CD4-positive, alpha-beta T cell treated with Interleukin-17A for 1 hour (primary cell): ENCODE measurements at regions not wholly inside any gene's neighbourhood (a gene's known extent, or its start where the extent isn't known, plus 50 kb on each side); places are given as distances from the start of the nearest gene placed in this dataset.

Source experiments
- DNase-seq: peaks from one replicate; pipeline ENCODE4 v3.0.0-alpha.2; 2020

DNA sequence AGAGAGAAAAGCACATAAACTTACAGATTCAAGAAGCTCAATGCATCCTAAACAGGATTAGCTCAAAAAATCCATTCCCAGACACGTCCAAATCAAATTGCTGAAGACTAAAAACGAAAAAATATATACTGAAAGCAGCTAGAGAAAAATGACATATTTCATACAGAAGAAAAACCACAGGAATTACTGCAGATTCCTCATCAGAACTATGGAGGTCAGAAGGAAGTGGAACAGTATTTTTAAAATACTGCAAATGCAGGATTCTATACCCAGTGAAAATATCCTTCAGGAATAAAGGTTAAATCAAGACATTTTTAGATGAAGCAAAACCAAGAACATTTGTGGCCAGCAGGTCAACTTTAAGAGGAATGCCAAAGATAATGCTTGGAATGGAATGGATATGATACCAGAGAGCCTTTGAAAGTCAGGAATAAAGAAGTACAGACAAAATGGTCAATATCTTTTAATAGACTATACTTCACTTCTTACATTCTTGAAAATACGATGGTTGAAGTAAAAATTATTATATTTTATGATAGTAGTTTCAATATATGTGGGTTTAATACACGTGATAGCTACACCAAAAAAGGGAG lies 352.9 kb downstream of the CTTN start:
- DNase-seq: no peak

DNA sequence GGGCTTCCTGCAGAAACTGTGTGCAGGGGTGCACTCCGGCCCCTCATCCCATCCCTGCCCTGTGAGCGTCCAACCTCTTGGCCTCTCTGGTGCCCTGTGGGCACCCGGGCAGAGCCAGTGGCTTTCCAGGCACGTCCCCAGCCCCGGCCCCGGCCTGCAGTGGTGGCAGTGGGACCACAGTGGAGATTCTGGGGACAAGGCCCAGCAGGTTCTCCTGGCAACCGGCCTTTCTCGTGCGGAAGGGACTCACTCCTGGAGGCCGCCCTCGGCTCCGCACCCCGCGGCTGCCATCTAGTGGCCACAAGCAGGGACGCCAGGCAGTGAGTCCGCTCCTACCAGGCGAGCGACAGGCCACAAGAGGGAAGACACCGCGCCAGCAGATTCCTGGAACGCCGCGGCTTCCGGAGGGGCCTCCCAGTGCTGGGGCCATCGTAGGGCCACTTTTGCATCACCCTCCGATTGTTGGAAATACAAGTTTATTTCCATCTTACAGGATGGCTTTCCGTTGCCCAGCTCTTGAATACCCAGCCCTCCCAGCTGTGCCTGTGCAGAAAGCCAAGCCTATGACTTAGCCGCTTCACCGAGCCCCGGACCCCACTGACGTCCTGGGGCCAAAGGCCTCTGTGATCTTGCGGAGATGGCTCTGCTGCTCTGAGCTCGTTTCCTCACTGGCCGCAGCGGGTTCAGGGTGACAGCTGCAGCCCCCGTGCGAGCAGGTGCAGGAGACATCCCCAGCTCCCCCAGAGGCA lies 357.3 kb downstream of the CTTN start:
- DNase-seq: peak; percentile 38

DNA sequence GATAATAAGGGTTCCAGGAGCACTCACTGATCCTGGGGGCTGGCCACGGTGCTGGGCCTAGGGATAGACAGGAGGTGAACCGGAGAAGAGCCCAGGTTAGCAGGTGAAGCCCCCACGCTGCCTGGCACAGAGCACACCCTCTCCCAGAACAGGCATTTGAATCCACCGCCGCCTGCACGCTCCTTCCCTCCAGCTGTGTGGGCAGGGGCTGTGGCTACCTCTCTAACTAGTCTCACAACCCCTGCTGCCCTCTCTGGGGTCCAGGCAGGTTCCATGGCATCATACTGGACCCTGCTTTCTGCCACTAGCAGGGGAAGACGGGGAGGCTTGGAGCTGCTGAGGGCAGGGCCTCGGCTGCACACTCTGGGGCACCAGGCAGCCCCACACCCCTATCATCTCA lies 358.0 kb downstream of the CTTN start:
- no peak for DNase-seq

DNA sequence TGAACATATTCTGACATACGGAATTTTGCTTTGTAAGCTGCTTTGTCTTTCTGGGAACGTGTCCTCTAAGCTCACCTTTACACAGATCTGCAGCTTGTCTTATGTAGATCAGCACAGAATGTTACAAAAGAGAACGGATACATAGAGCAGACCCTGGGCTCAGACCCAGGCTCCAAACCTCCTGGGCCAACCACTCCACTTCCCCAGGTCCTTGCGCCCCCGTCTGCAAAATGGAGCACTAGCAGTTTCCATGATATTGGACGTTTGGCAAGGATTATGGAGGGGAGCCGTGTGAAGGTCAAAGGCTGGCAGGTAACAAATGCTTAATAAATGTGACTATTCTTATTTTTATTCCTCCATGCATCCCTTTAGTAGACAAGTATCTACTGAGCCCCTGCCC lies 358.4 kb downstream of the CTTN start:
- no peak for DNase-seq

DNA sequence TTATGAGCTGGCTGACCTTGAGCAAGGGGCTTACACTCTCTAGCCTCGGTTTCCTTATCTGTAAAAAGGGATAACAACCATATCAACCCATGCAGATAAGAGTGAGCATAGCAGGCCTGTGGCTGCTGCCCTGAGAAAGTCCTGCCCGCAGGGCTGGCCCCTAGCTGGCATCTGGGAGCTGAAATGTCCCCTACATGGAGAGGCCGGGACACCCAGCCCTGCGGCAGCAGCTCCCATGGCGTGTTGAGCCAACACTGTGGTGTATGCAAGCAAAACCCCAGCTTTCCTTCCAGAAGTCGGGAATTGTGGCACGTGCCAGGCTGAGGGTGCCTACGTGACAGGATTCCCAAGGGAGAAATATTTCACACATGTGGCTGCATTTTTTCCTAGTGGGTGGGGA lies 358.9 kb downstream of the CTTN start:
- DNase-seq: no peak

DNA sequence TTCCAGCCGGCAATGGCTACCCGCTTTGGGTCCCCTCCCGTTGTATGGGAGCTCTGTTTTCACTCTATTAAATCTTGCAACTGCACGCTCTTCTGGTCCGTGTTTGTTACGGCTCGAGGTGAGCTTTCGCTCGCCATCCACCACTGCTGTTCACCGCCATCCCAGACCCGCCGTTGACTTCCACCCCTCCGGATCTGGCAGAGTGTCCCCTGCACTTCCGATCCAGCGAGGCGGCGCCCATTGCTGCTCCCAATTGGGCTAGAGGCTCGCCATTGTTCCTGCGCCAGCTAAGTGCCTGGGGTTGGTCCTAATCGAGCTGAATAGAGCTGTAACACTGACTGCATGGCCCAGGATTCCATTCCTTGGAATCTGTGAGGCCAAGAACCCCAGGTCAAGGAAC lies 359.9 kb downstream of the CTTN start:
- DNase-seq: no peak

DNA sequence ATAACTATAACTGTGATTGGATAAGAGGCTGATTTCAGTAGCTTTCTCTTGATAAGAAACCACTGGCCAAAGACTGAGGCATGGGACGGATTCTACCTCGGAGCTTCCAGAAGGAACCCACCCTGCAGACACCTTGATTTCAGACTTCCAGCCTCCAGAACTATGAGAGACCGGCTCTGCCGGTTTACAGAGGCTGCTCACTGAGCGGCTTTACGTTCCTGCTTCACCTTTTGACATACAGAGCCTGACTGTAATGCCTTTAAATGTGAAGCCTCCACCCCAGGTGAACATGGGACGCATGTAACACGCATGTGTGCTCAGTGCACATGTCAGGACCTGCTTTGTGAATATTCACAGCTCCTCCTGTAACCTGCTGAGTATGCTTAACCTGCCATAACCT lies 361.5 kb downstream of the CTTN start:
- no peak for DNase-seq

DNA sequence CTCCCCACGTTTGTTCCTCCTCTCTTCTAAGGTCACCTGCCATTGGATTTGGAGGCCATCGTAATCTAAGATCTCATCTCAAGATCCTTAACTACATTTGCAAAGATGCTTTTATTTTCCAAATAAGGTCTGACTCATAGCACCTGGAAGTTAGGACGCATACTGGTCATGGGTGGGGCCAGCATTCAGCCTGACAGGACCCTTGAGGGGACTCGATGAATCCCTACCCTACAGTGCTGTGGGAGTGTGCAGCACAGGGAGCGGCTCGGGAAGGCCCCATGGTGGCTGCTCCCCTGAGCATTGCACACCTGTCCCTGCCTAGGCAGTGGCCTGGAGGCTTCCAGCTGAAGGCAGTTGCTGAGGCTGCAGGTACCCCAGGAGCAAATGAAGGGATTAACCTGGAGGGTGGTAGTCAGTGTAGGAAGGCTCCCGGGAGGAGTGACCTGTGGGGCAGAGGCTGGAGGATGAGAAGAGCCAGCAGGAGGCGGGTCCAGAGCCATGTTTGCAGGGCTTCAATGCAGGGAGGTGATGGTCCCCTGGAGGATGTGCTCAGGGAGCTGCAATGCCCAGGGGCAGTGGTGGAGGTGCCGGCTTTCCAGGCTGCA lies 362.2 kb downstream of the CTTN start:
- no peak for DNase-seq

DNA sequence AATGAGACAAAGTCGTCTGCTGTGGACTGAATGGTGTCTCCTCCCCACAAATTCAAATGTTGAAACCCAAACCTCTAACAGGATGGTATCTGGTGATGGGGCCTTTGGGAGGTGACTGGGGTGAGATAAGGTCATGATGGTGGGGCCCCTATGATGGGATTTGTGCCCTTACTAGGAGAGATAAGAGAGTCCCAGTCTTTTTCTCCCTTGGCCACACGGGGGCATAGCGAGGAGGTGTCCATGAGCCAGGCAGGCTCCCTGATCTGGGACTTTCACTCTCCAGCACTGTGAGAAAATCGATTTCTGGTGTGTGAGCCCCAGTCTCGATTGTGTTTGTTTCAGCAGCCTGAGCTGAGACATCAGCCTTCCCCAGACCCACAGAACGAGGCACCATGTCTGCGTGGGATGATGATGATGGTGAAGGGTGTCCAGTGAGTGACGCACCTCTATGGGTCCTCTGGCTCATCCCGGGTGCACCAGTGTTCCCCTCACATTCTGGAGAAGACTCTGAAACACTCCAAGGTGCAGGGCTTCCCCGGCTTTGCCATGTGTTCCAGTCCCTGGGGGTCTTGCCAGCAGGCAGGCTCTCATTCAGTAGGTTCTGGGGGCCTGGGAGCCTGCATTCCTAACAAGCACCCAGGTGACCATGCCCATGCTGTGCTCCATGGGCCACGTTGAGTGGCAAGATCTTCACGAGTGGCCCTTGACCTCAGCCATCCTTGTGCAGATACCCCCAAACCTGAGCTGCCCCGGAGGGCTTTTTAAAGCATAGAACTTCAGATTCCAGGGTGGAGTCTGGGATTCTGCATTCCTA lies 363.0 kb downstream of the CTTN start:
- no peak for DNase-seq

DNA sequence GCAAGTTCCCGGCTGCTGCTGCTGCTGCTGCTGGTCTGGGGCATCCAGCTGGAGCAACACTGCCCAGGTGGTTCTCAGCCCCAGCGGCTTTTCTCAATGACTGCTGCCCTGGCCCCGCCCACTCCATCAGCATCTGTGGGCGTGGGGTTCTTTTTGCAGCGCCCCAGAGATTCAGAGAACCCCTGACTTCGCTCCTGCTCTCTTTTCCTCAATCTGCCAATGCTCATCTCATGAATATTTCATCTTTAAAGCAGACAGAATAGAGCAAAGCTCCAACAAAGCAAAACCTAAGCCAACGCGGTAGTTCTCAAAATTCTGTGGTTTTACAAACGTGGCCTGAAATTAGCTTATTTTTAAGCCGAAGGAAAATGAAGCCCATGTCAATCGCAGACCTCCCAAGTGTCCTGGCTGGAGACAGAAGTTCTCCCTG lies 363.6 kb downstream of the CTTN start:
- no peak for DNase-seq

DNA sequence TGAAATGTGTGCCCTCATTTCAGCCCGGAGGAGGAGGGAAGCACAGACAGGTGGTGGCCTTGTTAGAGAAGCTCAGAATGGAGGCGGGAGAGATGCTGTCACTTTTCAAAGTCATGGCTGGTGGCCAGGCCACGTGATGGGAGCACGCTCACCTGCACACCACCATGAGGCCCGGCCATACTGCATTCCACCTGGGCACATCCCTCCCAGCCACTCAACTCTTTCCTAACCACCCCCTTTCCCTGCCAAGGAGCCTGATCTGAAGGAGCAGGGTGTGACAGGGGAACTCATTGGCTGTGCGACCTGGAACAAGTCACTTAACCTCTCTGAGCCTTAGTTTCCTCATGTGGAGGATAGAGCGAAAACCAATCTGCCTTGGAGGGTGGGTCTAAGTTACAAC lies 364.5 kb downstream of the CTTN start:
- no peak for DNase-seq

DNA sequence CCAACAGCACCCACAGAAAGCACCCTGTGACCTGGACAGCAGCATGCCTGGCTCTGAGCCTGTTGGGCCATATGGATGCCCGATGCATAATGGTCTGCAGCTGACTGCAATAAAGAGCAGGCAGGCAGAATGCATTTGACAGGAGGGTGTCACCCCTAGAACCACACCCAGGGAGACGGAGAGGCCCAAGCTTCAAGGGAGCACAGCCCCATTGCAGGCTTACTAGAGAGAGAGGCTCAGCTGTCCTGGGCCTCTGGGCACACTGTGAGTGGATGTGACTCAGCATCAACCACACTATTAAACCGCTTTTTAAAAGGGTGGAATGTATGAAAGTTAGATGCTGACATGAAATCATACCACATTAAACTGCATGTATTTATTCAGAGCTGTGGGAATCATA lies 365.3 kb downstream of the CTTN start:
- no peak for DNase-seq

DNA sequence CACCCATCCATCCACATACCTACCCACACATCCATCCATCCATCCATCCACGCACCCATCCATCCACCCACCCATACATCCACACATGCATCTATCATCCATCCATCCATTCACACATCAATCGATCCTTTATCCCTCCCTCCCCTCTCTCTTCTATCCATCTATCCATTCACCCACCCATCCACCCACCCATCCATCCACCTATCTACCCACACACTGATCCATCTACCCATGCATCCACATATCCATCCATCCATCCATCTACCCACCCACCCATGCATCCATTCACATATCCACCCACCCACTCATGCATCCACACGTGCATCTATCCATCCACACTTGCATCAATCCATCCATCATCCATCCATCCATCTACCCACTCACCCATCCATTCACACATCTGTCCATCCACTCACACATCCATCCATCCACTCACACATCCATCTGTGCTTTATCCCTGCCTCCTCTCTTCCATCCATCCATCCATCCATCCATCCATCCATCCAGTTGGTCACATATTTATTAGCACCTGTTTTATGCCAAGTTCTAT lies 366.1 kb downstream of the CTTN start:
- DNase-seq: no peak

DNA sequence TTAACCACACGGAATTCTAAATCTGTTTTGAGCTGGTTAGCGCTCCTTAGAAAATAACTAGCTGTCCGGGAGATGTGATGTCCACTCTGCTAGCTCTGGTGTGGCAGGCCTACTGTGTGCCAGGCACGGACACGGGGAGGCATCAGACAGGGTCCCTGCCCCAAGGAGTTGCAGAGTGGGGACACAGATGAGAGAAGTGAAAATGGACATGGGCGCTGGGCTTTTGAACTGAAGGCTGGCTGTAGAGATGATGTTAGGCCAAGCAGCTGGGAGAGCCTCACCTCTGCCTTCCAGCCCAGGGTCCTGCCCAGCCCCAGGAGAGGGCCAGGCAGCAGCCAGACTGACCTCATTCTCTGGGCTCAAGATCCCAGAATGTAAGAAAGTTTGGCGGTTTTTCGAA lies 368.6 kb downstream of the CTTN start:
- no peak for DNase-seq

DNA sequence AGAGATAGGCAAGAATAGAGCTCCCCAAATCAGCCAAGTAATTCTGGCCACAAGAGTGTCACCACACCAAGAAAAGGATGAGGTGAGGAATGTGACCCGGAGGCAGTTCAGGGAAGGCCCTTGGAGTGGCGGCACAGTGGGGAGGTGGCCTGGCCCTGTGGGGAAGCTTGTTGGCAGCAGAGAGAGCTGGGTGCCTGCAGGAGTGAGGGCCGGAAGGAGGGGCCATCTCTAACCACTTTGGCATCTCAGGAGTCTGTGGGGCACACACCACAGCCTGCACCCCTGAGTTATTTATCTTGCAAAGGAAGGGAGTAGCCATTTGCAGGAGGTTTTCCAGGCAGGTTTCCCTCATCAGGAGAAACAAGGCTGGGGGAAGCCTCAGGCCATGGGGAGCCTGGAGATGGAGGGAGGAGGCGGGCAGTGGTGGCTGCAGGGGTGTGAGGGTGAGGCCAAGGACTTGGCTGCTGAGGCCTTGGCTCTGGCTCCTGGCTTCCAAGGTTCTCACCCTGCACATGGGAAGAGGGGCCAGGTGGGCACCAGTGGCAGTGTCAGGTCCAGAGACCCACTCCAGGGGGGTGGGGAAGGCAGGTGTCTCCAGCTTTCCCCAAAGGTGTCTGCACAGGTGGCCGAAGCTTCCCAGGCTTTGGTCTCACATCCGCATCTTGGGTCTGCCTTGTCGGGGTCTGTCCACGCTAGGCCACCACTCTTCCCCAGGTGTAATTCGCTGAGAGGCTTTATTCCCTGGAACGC lies 370.2 kb downstream of the CTTN start:
- no peak for DNase-seq

DNA sequence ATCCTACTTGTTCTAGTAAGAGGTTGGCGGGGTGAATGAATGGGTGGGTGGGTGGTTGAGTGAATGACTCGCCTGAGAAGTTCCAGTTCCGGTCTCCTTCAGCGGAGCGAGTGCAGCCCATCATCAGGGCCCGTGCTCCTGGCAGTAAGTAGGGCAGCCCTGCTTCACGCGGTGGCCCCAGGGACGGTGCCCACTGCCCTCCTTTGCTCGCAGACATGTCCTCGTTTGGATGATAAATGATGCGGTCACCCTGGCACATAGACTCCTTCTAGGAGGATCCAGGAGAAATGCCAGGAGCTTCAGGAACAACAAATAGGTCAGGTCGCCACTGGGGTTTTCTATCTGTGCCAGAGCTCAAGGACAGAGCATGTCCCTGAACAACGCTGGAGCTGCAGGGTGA lies 370.8 kb downstream of the CTTN start:
- no peak for DNase-seq

DNA sequence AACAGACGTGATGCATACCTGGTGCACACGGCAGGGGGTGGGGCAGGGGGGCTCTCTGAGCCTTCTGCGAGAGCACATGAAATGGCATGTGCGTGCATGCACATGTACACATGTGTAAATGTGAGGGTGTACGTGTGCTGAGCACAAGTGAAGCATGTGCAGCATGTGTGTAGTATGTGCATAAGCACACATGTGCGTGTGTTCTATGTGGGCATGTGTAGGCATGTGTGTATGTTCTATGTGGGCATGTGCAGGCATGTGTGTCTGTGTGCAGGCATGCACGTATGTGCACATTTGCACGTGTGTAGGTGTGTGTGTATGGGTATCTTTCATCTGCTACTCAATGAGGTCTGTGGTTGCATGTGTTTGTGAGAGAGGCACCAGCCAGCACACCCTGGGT lies 371.2 kb downstream of the CTTN start:
- no peak for DNase-seq

DNA sequence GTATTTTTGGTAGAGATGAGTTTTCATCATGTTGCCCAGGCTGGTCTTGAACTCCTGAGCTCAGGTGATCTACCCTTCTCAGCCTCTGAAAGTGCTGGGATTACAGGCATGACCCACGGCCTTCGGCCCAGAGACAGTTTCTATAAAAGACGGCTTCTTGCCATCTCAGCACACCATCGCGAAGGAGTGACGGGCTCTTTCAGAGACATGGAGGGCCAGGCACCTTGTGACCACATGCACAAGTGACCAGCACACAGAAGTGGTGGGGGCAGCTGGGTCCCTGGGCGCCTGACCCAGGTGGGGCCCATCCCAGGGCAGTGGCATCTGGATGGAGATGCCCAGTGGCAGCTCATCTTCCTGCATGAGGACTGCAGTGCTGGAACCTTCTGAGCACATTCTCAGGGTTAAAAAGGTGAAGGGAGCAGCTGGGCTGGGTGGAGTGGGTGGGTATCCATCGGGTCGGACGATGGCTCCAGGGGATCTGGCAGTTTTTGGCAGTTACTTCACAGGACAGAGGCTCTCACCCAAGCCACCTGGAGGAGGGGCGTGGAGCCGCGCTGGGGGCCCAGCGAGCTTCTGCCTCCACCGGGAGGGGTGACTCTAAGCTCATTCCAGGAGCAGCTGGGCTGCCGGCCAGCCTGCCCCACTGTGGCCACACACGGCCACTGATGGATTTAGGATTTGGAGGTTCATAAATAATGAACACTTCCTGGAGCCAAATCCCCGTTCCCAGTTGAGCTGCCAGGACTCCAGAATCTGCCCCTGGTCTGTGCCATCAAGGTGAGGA lies 373.0 kb downstream of the CTTN start:
- no peak for DNase-seq

DNA sequence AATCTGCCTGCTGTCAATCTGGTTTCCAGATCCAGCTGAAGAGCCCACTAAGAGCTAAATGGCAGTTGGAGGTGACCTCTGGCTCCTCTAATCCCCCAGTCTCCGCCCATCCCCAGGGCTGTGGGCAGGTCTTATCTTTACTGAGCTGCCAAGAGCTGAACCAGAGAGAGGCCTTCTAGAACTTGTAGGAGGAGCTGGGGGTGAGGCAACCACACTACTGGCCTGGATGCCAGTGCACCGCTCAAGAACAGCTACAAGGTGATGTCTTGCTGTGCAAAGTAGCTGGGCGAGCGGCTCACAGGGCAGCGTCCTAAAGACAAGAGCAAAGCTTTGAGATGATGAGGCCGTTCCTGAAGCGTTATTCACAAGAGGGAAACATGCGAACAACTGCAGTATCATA lies 374.6 kb downstream of the CTTN start:
- DNase-seq: no peak

DNA sequence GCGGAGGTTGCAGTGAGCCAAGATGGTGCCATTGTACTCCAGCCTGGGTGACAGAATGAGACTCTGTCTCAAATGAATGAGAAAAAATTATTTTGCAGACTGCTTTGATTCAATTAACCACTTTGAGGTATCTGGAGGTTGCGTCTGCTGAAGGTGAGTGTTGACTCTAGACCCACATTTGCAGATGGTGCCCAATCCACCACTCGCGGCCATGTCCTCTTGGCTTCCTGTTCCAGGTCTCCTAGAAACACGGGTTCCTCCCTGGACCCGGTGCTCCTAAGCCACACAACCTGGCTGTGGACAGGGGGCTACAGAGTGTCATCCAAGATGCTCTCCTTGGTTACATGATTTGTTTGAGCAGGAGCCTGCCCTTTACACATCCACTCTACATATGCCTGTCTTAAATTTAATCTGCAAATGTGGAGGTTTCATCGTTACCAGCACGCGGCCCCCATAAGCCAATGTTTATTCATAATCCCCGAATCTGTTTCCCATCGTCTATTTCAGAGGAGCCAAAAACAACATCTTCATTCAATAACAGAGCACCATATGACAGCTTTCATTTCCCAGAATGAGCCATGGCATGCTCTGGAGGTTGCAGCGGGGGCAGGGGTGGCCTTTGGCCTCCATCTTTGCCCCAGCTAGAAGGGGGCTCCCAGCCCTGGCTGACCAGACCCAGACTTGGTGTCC lies 377.2 kb downstream of the CTTN start:
- DNase-seq: no peak

DNA sequence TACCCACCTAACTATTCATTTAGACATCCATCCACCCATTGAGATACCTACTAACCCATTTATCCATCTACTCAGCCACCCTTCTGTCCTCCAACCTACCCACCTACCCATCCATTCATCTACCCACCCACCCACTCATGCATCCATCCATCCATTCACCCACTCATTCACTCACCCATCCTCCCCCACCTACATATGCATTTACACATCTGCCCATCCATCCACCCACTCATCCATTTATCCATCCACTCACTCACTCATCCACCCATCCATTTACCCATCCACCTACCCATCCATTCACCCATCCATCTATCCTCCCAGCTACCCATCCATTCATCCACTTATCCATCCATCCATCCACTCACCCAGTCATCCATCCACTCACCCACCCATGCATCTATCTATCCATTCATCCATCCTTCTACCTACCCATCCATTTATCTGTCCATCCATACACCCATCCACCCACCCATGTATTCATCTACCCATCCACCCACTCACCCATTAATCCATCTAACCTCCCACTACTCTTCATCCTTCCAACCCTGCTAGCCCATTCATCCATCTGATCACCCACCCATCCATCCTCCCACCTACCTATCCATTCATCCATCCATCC lies 378.7 kb downstream of the CTTN start:
- no peak for DNase-seq
